H9 (cell line): ENCODE measurements at regions not wholly inside any gene's neighbourhood (a gene's known extent, or its start where the extent isn't known, plus 50 kb on each side); places are given as distances from the start of the nearest gene placed in this dataset.

ENCODE experiments used
- DNase-seq: peaks from one replicate; pipeline ENCODE4 v3.0.0-alpha.2; 2017
- H2AFZ ChIP-seq: one replicate; pipeline ENCODE4 v1.6.1; 2013; ENCODE audit warnings: mild to moderate bottlenecking, low read length, control low read depth, moderate library complexity
- H2AK5ac ChIP-seq: 2 replicates; pipeline ENCODE4 v1.6.1; 2013; ENCODE audit warnings: low read length, control low read depth, mixed read lengths; ENCODE audit not compliant: insufficient read length
- H2BK120ac ChIP-seq: one replicate; pipeline ENCODE4 v1.6.1; 2013; ENCODE audit warnings: low read depth, mild to moderate bottlenecking, low read length, control low read depth, inconsistent platforms; ENCODE audit not compliant: poor library complexity, severe bottlenecking
- H2BK12ac ChIP-seq: 2 replicates; pipeline ENCODE4 v1.6.1; 2013; ENCODE audit warnings: low read length, control low read depth, mixed read lengths, low read depth; ENCODE audit not compliant: insufficient read length
- H2BK15ac ChIP-seq: 2 replicates; pipeline ENCODE4 v1.6.1; 2013; ENCODE audit warnings: low read depth, low read length, control low read depth
- H2BK20ac ChIP-seq: one replicate; pipeline ENCODE4 v1.6.1; 2013; ENCODE audit warnings: low read depth, mild to moderate bottlenecking, low read length, control low read depth, inconsistent platforms; ENCODE audit not compliant: poor library complexity, severe bottlenecking
- H2BK5ac ChIP-seq: 2 replicates; pipeline ENCODE4 v1.6.1; 2013; ENCODE audit warnings: low read length, control low read depth, mixed read lengths; ENCODE audit not compliant: insufficient read length
- H3K14ac ChIP-seq: 2 replicates; pipeline ENCODE4 v1.6.1; 2013; ENCODE audit warnings: low read length, control low read depth; ENCODE audit not compliant: insufficient read depth
- H3K18ac ChIP-seq: 2 replicates; pipeline ENCODE4 v1.6.1; 2013; ENCODE audit warnings: low read depth, mild to moderate bottlenecking, mixed read lengths, low read length, control low read depth; ENCODE audit not compliant: insufficient read length
- H3K23ac ChIP-seq: 2 replicates; pipeline ENCODE4 v1.6.1; 2013; ENCODE audit warnings: low read length, control low read depth, mixed read lengths, low read depth; ENCODE audit not compliant: insufficient read length
- H3K23me2 ChIP-seq: 2 replicates; pipeline ENCODE4 v1.6.1; 2013; ENCODE audit warnings: low read depth, mild to moderate bottlenecking, mixed read lengths, low read length, control low read depth; ENCODE audit not compliant: insufficient read length, poor library complexity, severe bottlenecking
- H3K27ac ChIP-seq: 2 replicates; pipeline ENCODE4 v1.5.1; 2013; ENCODE audit warnings: low read length, control low read depth, mixed read lengths, low read depth; ENCODE audit not compliant: insufficient read length
- H3K27me3 ChIP-seq: 2 replicates; pipeline ENCODE4 v1.6.1; 2013; ENCODE audit warnings: low read length, control low read depth, inconsistent platforms; ENCODE audit not compliant: insufficient read depth
- H3K4ac ChIP-seq: 2 replicates; pipeline ENCODE4 v1.6.1; 2013; ENCODE audit warnings: low read depth, mild to moderate bottlenecking, control low read depth, inconsistent platforms, low read length, moderate library complexity
- H3K4me1 ChIP-seq: 2 replicates; pipeline ENCODE4 v1.6.1; 2013; ENCODE audit warnings: low read length, control low read depth, inconsistent platforms; ENCODE audit not compliant: insufficient read depth
- H3K4me2 ChIP-seq: 2 replicates; pipeline ENCODE4 v1.6.1; 2013; ENCODE audit warnings: low read length, control low read depth, mixed read lengths; ENCODE audit not compliant: insufficient read length, insufficient read depth
- H3K56ac ChIP-seq: 2 replicates; pipeline ENCODE4 v1.6.1; 2013; ENCODE audit warnings: low read depth, mild to moderate bottlenecking, mixed read lengths, low read length, control low read depth; ENCODE audit not compliant: insufficient read length
- H3K79me1 ChIP-seq: 2 replicates; pipeline ENCODE4 v1.6.1; 2013; ENCODE audit warnings: low read depth, mild to moderate bottlenecking, moderate library complexity, low read length, control low read depth, inconsistent platforms; ENCODE audit not compliant: insufficient read depth, poor library complexity, severe bottlenecking
- H3K79me2 ChIP-seq: 2 replicates; pipeline ENCODE4 v1.6.1; 2013; ENCODE audit warnings: low read length, control low read depth, inconsistent platforms; ENCODE audit not compliant: insufficient read depth
- H3K9ac ChIP-seq: 2 replicates; pipeline ENCODE4 v1.6.1; 2013; ENCODE audit warnings: low read length, control low read depth, mixed read lengths; ENCODE audit not compliant: insufficient read length; ENCODE audit errors: extremely low read depth
- H3K9me3 ChIP-seq: one replicate; pipeline ENCODE4 v1.6.1; 2013; ENCODE audit warnings: low read depth, low read length, inconsistent platforms; ENCODE audit not compliant: control insufficient read depth
- H3T11ph ChIP-seq: one replicate; pipeline ENCODE4 v1.6.1; 2013; ENCODE audit warnings: mild to moderate bottlenecking, low read length, control low read depth, inconsistent platforms
- H4K20me1 ChIP-seq: one replicate; pipeline ENCODE4 v1.6.1; 2013; ENCODE audit not compliant: control insufficient read depth, insufficient read length, insufficient read depth
- H4K5ac ChIP-seq: 2 replicates; pipeline ENCODE4 v1.6.1; 2013; ENCODE audit warnings: low read depth, mild to moderate bottlenecking, mixed read lengths, low read length, control low read depth; ENCODE audit not compliant: insufficient read length
- H4K8ac ChIP-seq: replicated peaks from 2 replicates; pipeline ENCODE4 v1.6.1; 2013; ENCODE audit warnings: low read length, control low read depth, mixed read lengths, low read depth; ENCODE audit not compliant: insufficient read length
- H4K91ac ChIP-seq: 2 replicates; pipeline ENCODE4 v1.6.1; 2013; ENCODE audit warnings: low read depth, mild to moderate bottlenecking, moderate library complexity, mixed read lengths, low read length, control low read depth; ENCODE audit not compliant: insufficient read length
- H3K27ac Mint-ChIP-seq, 3 experiments: 2 replicates in 2 of 3; 3 replicates in 1 of 3; pipeline ENCODE4 v1.8.0; 2020 to 2021; ENCODE audit warnings: mixed read lengths in 3 of 3, mild to moderate bottlenecking in 1 of 3, moderate library complexity in 1 of 3
- H3K27me3 Mint-ChIP-seq: 2 replicates; pipeline ENCODE4 v1.8.0; 2021; ENCODE audit warnings: low read depth, mild to moderate bottlenecking, moderate library complexity, mixed read lengths
- H3K36me3 Mint-ChIP-seq, 3 experiments: 2 replicates in 2 of 3; 3 replicates in 1 of 3; pipeline ENCODE4 v1.8.0; 2020 to 2021; ENCODE audit warnings: low read depth in 3 of 3, mixed read lengths in 3 of 3; ENCODE audit not compliant: insufficient read depth in 1 of 3
- H3K4me1 Mint-ChIP-seq, 2 experiments: 2 replicates each; pipeline ENCODE4 v1.8.0; 2020; ENCODE audit warnings: mixed read lengths in 2 of 2
- H3K4me3 Mint-ChIP-seq, 2 experiments: 2 replicates in 1 of 2; 3 replicates in 1 of 2; pipeline ENCODE4 v1.8.0; 2020 to 2021; ENCODE audit warnings: mild to moderate bottlenecking in 2 of 2, mixed read lengths in 2 of 2, moderate library complexity in 1 of 2
- H3K9me3 Mint-ChIP-seq, 2 experiments: 2 replicates in 1 of 2; 3 replicates in 1 of 2; pipeline ENCODE4 v1.8.0; 2020; ENCODE audit warnings: mild to moderate bottlenecking in 2 of 2, mixed read lengths in 2 of 2, moderate library complexity in 1 of 2
- CTCF ChIP-seq: fragments of 200-600 bp; sonication (generic); conservative IDR thresholded peaks from 3 replicates; pipeline ENCODE4 v1.8.0; 2021; ENCODE audit warnings: antibody characterized with exemption, mild to moderate bottlenecking
- WGBS: extraction: QIAGEN DNeasy Blood & Tissue Kit; methylation state at CpG from one replicate; pipeline ENCODE4 v1.1.7; 2013; ENCODE audit warnings: missing lambda C conversion rate, low lambda C conversion rate, mixed read lengths; ENCODE audit not compliant: insufficient read length; ENCODE audit errors: extremely low coverage; 5-methylcytosine and 5-hydroxymethylcytosine counted together

- H3K9ac ChIP-seq, result no peak overlapping the region
- H2BK15ac ChIP-seq, result no peak overlapping the region
- no peak overlapping the region for H2AFZ ChIP-seq
- H3K79me2 ChIP-seq, result no peaks in the 10 kb centered on the region
- H3K18ac ChIP-seq, result no peak overlapping the region
- no peaks in the 10 kb centered on the region for H3K27me3 Mint-ChIP-seq
- no peak overlapping the region for H3K27ac Mint-ChIP-seq
- H3K4ac ChIP-seq, result no peak overlapping the region
- H2BK12ac ChIP-seq, result no peak overlapping the region
- H3K23ac ChIP-seq, result no peak overlapping the region
- no peak overlapping the region for H3T11ph ChIP-seq
- no peak overlapping the region for H4K5ac ChIP-seq
- DNase-seq, result no peak
- no peak overlapping the region for H4K91ac ChIP-seq
- H2BK120ac ChIP-seq, result no peak overlapping the region
- no peaks in the 10 kb centered on the region for H3K9me3 ChIP-seq
- H3K27ac ChIP-seq, result no peak overlapping the region
- 0 out of 7 replicates have a peak, but pooled peaks cover 0 to 3% (median 0%) of the 10 kb centered on the region in 3 experiments for H3K36me3 Mint-ChIP-seq
- no peak overlapping the region for H2BK5ac ChIP-seq
- TF ChIP-seq CTCF, result no peak
- H3K14ac ChIP-seq, result no peak overlapping the region
- no CpG with 5 or more reads among the region's 1 CpG for WGBS
- H2AK5ac ChIP-seq, result no peak overlapping the region
- no peaks in the 10 kb centered on the region for H3K27me3 ChIP-seq
- no peak overlapping the region for H3K4me3 Mint-ChIP-seq
- no peak overlapping the region for H3K4me2 ChIP-seq
- no peak overlapping the region for H2BK20ac ChIP-seq
- no peaks in the 10 kb centered on the region for H3K23me2 ChIP-seq
- no peak overlapping the region for H3K56ac ChIP-seq
- H4K20me1 ChIP-seq, result no peaks in the 10 kb centered on the region
- H3K9me3 Mint-ChIP-seq, result peaks cover 0 to 3% of the 10 kb centered on the region in 2 experiments; a peak in 1 of 5 replicates
- H3K4me1 ChIP-seq, result no peaks in the 10 kb centered on the region; the same call in 1 of the 2 replicates
- no peak overlapping the region for H4K8ac ChIP-seq
- no peaks in the 10 kb centered on the region for H3K79me1 ChIP-seq
- peaks cover 5 to 8% of the 10 kb centered on the region in 2 experiments for H3K4me1 Mint-ChIP-seq
Measured at GRCh38 chr7:80403686-80404241, 108.1 kb downstream of the GNAT3 start.
